ENCODE measurements at regions not wholly inside any gene's neighbourhood (a gene's known extent, or its start where the extent isn't known, plus 50 kb on each side); places are given as distances from the start of the nearest gene placed in this dataset.

- no peak for DNase-seq (ENCODE audit: low read depth)
- no peak for TF ChIP-seq CTCF (IDR thresholded peaks at IDR 0.05; ENCODE audit: insufficient read depth, low read length)
- H3K4me3 ChIP-seq (ENCODE audit: low read depth, low read length) = no peak overlapping the region
Observed at GRCh38 chrX:123809854-123810375, 49.9 kb upstream of the XIAP start.
